ENCODE measurements at regions not wholly inside any gene's neighbourhood (a gene's known extent, or its start where the extent isn't known, plus 50 kb on each side); places are given as distances from the start of the nearest gene placed in this dataset.
"Not testable (repeated sequence)": the region's sequence is repeated elsewhere in the genome, so short reads cannot be mapped to it uniquely, and the experiment has no call there.

DNA sequence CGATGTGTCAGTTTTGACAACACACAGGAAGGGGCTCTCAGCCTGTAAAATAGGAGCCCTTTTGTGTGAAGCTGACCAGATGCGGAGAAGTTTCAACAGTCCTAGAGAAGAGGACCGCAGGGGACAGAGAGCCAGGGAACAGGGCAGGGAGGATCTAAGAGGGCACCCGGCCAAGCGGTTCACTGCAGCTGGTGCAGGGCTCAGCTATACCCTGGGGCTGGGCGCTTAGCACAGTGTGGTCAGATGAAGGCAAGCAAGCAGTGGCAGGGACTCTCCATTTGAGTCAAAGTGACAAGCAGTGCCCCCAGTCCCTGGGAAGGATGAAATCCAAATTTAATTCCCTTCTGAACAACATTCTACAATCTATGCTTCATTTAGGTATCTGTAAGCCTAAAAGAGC lies 88.9 kb upstream of the PLGLB2 start:
- not testable (repeated sequence) for H2BK5ac ChIP-seq (ENCODE audit: low read depth, low read length, poor library complexity, severe bottlenecking); H3K9ac ChIP-seq (ENCODE audit: low read length); H2AK5ac ChIP-seq (ENCODE audit: low read length, severe bottlenecking); H3K27me3 ChIP-seq (ENCODE audit: control insufficient read depth in 1 of 2, insufficient read depth in 1 of 2, low read length in 2 of 2); DNase-seq; H3K4me1 ChIP-seq (ENCODE audit: control insufficient read depth, insufficient read depth, low read depth, low read length); H3K23ac ChIP-seq (ENCODE audit: low read length in 2 of 2); H3K18ac ChIP-seq (ENCODE audit: low read depth in 1 of 2, low read length in 2 of 2); H3K9me3 ChIP-seq (ENCODE audit: control insufficient read depth, low read length); H2BK15ac ChIP-seq (ENCODE audit: low read depth, poor library complexity, severe bottlenecking); H3K27ac ChIP-seq (ENCODE audit: low read length, poor library complexity, severe bottlenecking); H2BK120ac ChIP-seq (ENCODE audit: low read depth, low read length); H3K4me3 ChIP-seq (ENCODE audit: insufficient read depth in 1 of 2, low read depth in 1 of 2, low read length in 2 of 2); H3K14ac ChIP-seq (ENCODE audit: low read length in 2 of 2); H4K8ac ChIP-seq (ENCODE audit: low read length); H2BK12ac ChIP-seq (ENCODE audit: low read length in 2 of 2); H3K4me2 ChIP-seq (ENCODE audit: low read length, poor library complexity, severe bottlenecking); H4K91ac ChIP-seq (ENCODE audit: low read length); H3K79me1 ChIP-seq (replicated peaks; ENCODE audit: low read length, poor library complexity, severe bottlenecking); H3K36me3 ChIP-seq (ENCODE audit: control insufficient read depth in 1 of 2, insufficient read depth in 2 of 2, low read depth in 1 of 2, low read length in 2 of 2); H2AFZ ChIP-seq (ENCODE audit: low read depth, low read length); H3K4ac ChIP-seq (ENCODE audit: low read depth in 1 of 2, low read length in 2 of 2)
- 100% methylated on average over 1 of the region's 6 CpGs for WGBS

GRCh38 chr2:87660164-87660563 lies 87.7 kb upstream of the PLGLB2 start:
- not testable (repeated sequence) for H2BK120ac ChIP-seq (ENCODE audit: low read depth, low read length); H3K23ac ChIP-seq (ENCODE audit: low read length in 2 of 2); H3K4me1 ChIP-seq (ENCODE audit: control insufficient read depth, insufficient read depth, low read depth, low read length); H2AFZ ChIP-seq (ENCODE audit: low read depth, low read length); H3K79me1 ChIP-seq (replicated peaks; ENCODE audit: low read length, poor library complexity, severe bottlenecking); H2BK15ac ChIP-seq (ENCODE audit: low read depth, poor library complexity, severe bottlenecking); H2AK5ac ChIP-seq (ENCODE audit: low read length, severe bottlenecking); H3K36me3 ChIP-seq (ENCODE audit: control insufficient read depth in 1 of 2, insufficient read depth in 2 of 2, low read depth in 1 of 2, low read length in 2 of 2); H4K8ac ChIP-seq (ENCODE audit: low read length); H2BK5ac ChIP-seq (ENCODE audit: low read depth, low read length, poor library complexity, severe bottlenecking); H3K14ac ChIP-seq (ENCODE audit: low read length in 2 of 2); H4K91ac ChIP-seq (ENCODE audit: low read length); H3K18ac ChIP-seq (ENCODE audit: low read depth in 1 of 2, low read length in 2 of 2); H3K9me3 ChIP-seq (ENCODE audit: control insufficient read depth, low read length); H3K27me3 ChIP-seq (ENCODE audit: control insufficient read depth in 1 of 2, insufficient read depth in 1 of 2, low read length in 2 of 2); H3K4me3 ChIP-seq (ENCODE audit: insufficient read depth in 1 of 2, low read depth in 1 of 2, low read length in 2 of 2); H3K27ac ChIP-seq (ENCODE audit: low read length, poor library complexity, severe bottlenecking); H3K9ac ChIP-seq (ENCODE audit: low read length); H2BK12ac ChIP-seq (ENCODE audit: low read length in 2 of 2); H3K4me2 ChIP-seq (ENCODE audit: low read length, poor library complexity, severe bottlenecking); DNase-seq; H3K4ac ChIP-seq (ENCODE audit: low read depth in 1 of 2, low read length in 2 of 2)
- 94% methylated on average over 6 of the region's 10 CpGs for WGBS

DNA sequence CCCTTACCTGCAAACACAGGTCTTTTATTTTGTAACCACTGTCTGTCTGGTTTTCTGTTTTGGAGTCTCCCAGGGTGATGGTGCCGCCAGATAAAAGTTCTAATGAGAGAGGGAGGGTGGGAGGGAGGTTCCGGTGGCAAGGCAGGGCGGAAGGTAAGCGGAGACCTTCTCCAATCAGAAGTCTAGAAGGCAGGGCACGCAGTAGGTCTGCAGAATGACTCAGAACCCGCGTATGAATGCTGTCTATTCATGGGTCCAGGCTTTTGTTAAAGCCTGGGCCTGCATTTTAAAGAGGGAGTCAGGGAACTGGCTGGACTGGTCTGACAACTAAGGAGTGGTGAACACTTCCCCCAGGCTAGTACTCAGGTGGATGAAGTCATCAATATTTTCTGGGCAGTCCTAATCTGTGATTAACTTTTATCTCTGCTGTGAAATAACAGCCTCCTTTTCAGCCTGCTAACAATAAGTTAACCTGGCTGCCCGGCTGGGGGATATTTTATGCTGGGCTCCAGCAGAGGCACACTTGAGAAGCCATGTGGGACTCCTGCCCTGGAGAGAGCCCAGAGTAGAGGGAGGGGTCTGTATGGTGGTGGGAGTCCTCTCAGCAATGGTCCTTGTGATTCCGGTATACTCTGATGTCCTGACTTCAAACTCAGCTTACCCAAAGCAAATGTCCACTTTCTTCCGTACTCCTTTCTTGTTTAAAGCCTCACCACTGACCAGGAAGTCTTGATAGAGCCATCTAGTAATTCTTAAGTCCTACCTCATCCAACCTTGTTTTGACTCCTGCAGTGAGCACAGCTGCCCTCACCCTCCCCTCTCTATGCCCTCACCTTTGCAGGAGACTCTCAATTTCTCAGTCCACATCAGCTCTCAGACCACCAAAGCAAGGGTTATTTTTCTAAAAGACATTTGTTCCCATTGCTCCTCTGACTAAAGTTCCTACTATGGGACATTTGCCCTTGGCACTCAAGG lies 85.3 kb upstream of the PLGLB2 start:
- H3K4me2 ChIP-seq (ENCODE audit: low read length, poor library complexity, severe bottlenecking); H3K14ac ChIP-seq (ENCODE audit: low read length in 2 of 2); H3K18ac ChIP-seq (ENCODE audit: low read depth in 1 of 2, low read length in 2 of 2); H3K9ac ChIP-seq (ENCODE audit: low read length); H3K4ac ChIP-seq (ENCODE audit: low read depth in 1 of 2, low read length in 2 of 2); H3K9me3 ChIP-seq (ENCODE audit: control insufficient read depth, low read length); H2BK12ac ChIP-seq (ENCODE audit: low read length in 2 of 2); H2BK5ac ChIP-seq (ENCODE audit: low read depth, low read length, poor library complexity, severe bottlenecking); H3K4me3 ChIP-seq (ENCODE audit: insufficient read depth in 1 of 2, low read depth in 1 of 2, low read length in 2 of 2); H3K36me3 ChIP-seq (ENCODE audit: control insufficient read depth in 1 of 2, insufficient read depth in 2 of 2, low read depth in 1 of 2, low read length in 2 of 2); H3K27me3 ChIP-seq (ENCODE audit: control insufficient read depth in 1 of 2, insufficient read depth in 1 of 2, low read length in 2 of 2); H4K91ac ChIP-seq (ENCODE audit: low read length); H3K79me1 ChIP-seq (replicated peaks; ENCODE audit: low read length, poor library complexity, severe bottlenecking); H3K27ac ChIP-seq (ENCODE audit: low read length, poor library complexity, severe bottlenecking); H2BK120ac ChIP-seq (ENCODE audit: low read depth, low read length); H4K8ac ChIP-seq (ENCODE audit: low read length); H2AK5ac ChIP-seq (ENCODE audit: low read length, severe bottlenecking); H3K23ac ChIP-seq (ENCODE audit: low read length in 2 of 2); H3K4me1 ChIP-seq (ENCODE audit: control insufficient read depth, insufficient read depth, low read depth, low read length); DNase-seq; H2BK15ac ChIP-seq (ENCODE audit: low read depth, poor library complexity, severe bottlenecking); H2AFZ ChIP-seq (ENCODE audit: low read depth, low read length): not testable (repeated sequence)
- 84% methylated on average over 4 of the region's 10 CpGs for WGBS

DNA sequence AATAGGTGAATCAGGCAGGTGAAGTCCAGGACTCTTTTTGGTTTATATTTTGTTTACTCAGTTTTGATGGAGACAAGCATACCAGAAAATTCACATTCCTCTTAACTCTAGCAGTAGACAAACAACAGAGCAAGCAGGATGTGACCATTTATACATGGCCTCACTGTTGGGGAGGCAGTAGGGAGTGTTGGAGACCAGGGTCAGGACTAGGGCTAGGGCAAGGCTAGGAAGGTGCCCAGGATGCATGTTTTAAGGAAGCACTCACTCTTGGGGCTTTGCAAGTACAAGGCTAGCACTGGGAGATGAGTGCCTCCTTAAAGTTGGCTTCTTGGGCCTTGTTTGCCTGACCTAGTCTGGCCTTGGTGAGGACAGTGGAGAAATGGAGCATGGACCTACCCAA lies 84.5 kb upstream of the PLGLB2 start:
- not testable (repeated sequence) for H3K27ac ChIP-seq (ENCODE audit: low read length, poor library complexity, severe bottlenecking); H2BK5ac ChIP-seq (ENCODE audit: low read depth, low read length, poor library complexity, severe bottlenecking); H3K4ac ChIP-seq (ENCODE audit: low read depth in 1 of 2, low read length in 2 of 2); H2BK15ac ChIP-seq (ENCODE audit: low read depth, poor library complexity, severe bottlenecking); H3K36me3 ChIP-seq (ENCODE audit: control insufficient read depth in 1 of 2, insufficient read depth in 2 of 2, low read depth in 1 of 2, low read length in 2 of 2); H3K14ac ChIP-seq (ENCODE audit: low read length in 2 of 2); H3K9me3 ChIP-seq (ENCODE audit: control insufficient read depth, low read length); H2AK5ac ChIP-seq (ENCODE audit: low read length, severe bottlenecking); H2AFZ ChIP-seq (ENCODE audit: low read depth, low read length); H3K27me3 ChIP-seq (ENCODE audit: control insufficient read depth in 1 of 2, insufficient read depth in 1 of 2, low read length in 2 of 2); H3K9ac ChIP-seq (ENCODE audit: low read length); H3K79me1 ChIP-seq (replicated peaks; ENCODE audit: low read length, poor library complexity, severe bottlenecking); H3K23ac ChIP-seq (ENCODE audit: low read length in 2 of 2); H2BK12ac ChIP-seq (ENCODE audit: low read length in 2 of 2); H3K18ac ChIP-seq (ENCODE audit: low read depth in 1 of 2, low read length in 2 of 2); H4K91ac ChIP-seq (ENCODE audit: low read length); H2BK120ac ChIP-seq (ENCODE audit: low read depth, low read length); H3K4me2 ChIP-seq (ENCODE audit: low read length, poor library complexity, severe bottlenecking); H3K4me1 ChIP-seq (ENCODE audit: control insufficient read depth, insufficient read depth, low read depth, low read length); H3K4me3 ChIP-seq (ENCODE audit: insufficient read depth in 1 of 2, low read depth in 1 of 2, low read length in 2 of 2); DNase-seq; H4K8ac ChIP-seq (ENCODE audit: low read length)

All from mesenchymal stem cell (in vitro differentiated cells and primary cell).